ENCODE measurements at regions not wholly inside any gene's neighbourhood (a gene's known extent, or its start where the extent isn't known, plus 50 kb on each side); places are given as distances from the start of the nearest gene placed in this dataset.

DNA sequence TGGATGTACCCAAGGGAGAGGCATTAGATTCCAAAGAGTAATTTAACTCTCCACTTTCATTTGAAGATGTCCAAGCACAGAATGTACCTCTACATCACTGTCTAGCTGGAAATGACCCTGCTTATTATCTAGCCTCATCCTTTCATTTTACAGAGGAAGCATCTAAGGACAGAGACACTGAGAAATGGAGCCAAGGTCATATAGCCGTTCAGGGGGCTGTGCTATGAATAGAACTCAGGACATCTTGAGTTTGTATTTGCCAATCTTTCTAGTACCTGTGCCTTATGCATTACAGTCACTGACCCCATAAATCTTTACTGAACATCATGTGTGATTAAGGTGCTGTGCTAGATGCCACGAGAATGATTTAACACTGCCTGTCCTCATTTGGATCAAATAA is 138.2 kb upstream of the SPTLC3 start:
- no peak for DNase-seq

GRCh38 chr20:12874933-12875332 is 133.8 kb upstream of the SPTLC3 start:
- WGBS = 81% methylated on average over 4 of the region's 4 CpGs
- ATAC-seq (no peak), DNase-seq (no peak)
- intact Hi-C loops (cut with DNase I) = no loop called here
- Histone ChIP-seq H3K4me1 (ENCODE audit: control insufficient read depth, insufficient read depth, low read length) (peaks cover 2% of the 10 kb centered on the region), H3K27ac (ENCODE audit: low read length) (no peak overlapping the region), H3K4me3 (ENCODE audit: low read length) (no peak overlapping the region), H3K9me3 (ENCODE audit: control insufficient read depth, low read length) (no peaks in the 10 kb centered on the region), H3K27me3 (ENCODE audit: control insufficient read depth, insufficient read depth) (no peaks in the 10 kb centered on the region)

More for the DNA sequence above, 138.2 kb upstream of the SPTLC3 start:
- intact Hi-C loops (cut with DNase I) = no loop called here
- no peak overlapping the region for H3K4me3 ChIP-seq (ENCODE audit: low read length)
- H3K9me3 ChIP-seq (ENCODE audit: control insufficient read depth, low read length) = no peaks in the 10 kb centered on the region
- no peaks in the 10 kb centered on the region for H3K4me1 ChIP-seq (ENCODE audit: control insufficient read depth, insufficient read depth, low read length)
- 60% methylated on average over 2 of the region's 2 CpGs for WGBS
- H3K27ac ChIP-seq (ENCODE audit: low read length) = no peak overlapping the region
- no peaks in the 10 kb centered on the region for H3K27me3 ChIP-seq (ENCODE audit: control insufficient read depth, insufficient read depth)
- no peak for ATAC-seq

- Histone ChIP-seq H3K27ac (ENCODE audit: low read length) (no peak overlapping the region), H3K4me3 (ENCODE audit: low read length) (no peak overlapping the region), H3K27me3 (ENCODE audit: control insufficient read depth, insufficient read depth) (no peaks in the 10 kb centered on the region), H3K4me1 (ENCODE audit: control insufficient read depth, insufficient read depth, low read length) (peaks cover 2% of the 10 kb centered on the region), H3K9me3 (ENCODE audit: control insufficient read depth, low read length) (no peaks in the 10 kb centered on the region)
- 43% methylated on average over 6 of the region's 6 CpGs for WGBS
- DNase-seq (peak in 1 of 3 donors; percentile 38), ATAC-seq (peak; percentile 64 to 69)
- intact Hi-C loops (cut with DNase I) = no loop called here
Measured at GRCh38 chr20:12875510-12875909, 133.3 kb upstream of the SPTLC3 start.

- ATAC-seq (no peak), DNase-seq (no peak)
- no peaks in the 10 kb centered on the region for H3K9me3 ChIP-seq (ENCODE audit: control insufficient read depth, low read length)
- H3K27me3 ChIP-seq (ENCODE audit: control insufficient read depth, insufficient read depth) = no peaks in the 10 kb centered on the region
- H3K4me1 ChIP-seq (ENCODE audit: control insufficient read depth, insufficient read depth, low read length) = no peaks in the 10 kb centered on the region
- intact Hi-C loops (cut with DNase I) = no loop called here
- H3K4me3 ChIP-seq (ENCODE audit: low read length) = no peak overlapping the region
- H3K27ac ChIP-seq (ENCODE audit: low read length) = no peak overlapping the region
- WGBS = 80% methylated on average over 1 of the region's 1 CpG
Measured at GRCh38 chr20:12882832-12883506, 125.8 kb upstream of the SPTLC3 start.

DNA sequence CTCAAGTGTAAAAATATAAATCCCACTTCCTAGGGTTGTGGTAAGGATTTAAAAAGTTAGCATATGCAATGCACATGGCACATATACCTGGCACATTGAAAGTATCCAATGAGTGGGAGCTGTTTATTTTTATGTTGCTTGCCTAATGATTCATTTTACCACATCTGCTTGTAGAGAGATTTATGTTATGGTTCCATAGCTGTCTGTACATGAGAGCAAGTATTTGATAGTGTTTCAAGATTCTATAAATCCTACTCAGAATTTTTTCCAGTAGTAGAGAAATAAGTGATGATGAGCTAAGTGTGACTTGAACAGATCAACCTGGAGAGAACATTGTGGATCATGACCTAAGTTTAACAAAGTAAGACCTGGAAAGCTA is 125.3 kb upstream of the SPTLC3 start:
- intact Hi-C loops (cut with DNase I) = no loop called here
- Histone ChIP-seq H3K27ac (ENCODE audit: low read length) (no peak overlapping the region), H3K4me1 (ENCODE audit: control insufficient read depth, insufficient read depth, low read length) (no peaks in the 10 kb centered on the region), H3K4me3 (ENCODE audit: low read length) (no peak overlapping the region), H3K27me3 (ENCODE audit: control insufficient read depth, insufficient read depth) (no peaks in the 10 kb centered on the region), H3K9me3 (ENCODE audit: control insufficient read depth, low read length) (no peaks in the 10 kb centered on the region)
- no peak for ATAC-seq
- no peak for DNase-seq

GRCh38 chr20:12886618-12887363 is 122.0 kb upstream of the SPTLC3 start:
- intact Hi-C loops (cut with DNase I) = no loop called here
- H3K27ac ChIP-seq (ENCODE audit: low read length) = no peak overlapping the region
- ATAC-seq = peak; percentile 91
- H3K9me3 ChIP-seq (ENCODE audit: control insufficient read depth, low read length) = no peaks in the 10 kb centered on the region
- H3K27me3 ChIP-seq (ENCODE audit: control insufficient read depth, insufficient read depth) = no peaks in the 10 kb centered on the region
- no peaks in the 10 kb centered on the region for H3K4me1 ChIP-seq (ENCODE audit: control insufficient read depth, insufficient read depth, low read length)
- H3K4me3 ChIP-seq (ENCODE audit: low read length) = no peak overlapping the region
- 63% methylated on average over 5 of the region's 5 CpGs for WGBS
- DNase-seq = peak; percentile 15 to 46 (median 43)

DNA sequence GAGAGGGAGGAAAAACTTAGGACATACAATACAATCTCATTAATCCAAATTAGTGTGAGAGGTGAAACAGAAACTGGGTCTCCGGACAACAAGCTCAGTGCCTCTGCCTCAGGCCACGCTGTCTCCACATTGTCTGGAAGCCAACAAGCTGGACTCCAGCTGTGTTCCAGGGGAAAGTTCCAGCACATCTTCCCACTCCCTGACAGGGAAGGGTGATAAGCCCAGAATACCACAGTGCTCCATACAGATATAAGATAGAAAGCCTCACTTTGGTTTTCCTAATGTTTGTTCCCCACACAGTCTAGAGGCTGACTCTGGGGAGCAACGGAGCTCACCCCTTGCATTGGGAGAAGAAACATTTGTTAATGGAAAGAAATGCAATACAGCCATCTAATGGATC is 117.1 kb upstream of the SPTLC3 start:
- peak in 1 of 2 donors; percentile 15 for ATAC-seq
- no peak overlapping the region for H3K27ac ChIP-seq (ENCODE audit: low read length)
- DNase-seq = no peak
- no peaks in the 10 kb centered on the region for H3K9me3 ChIP-seq (ENCODE audit: control insufficient read depth, low read length)
- H3K4me1 ChIP-seq (ENCODE audit: control insufficient read depth, insufficient read depth, low read length) = no peaks in the 10 kb centered on the region
- intact Hi-C loops (cut with DNase I) = no loop called here
- WGBS = 49% methylated on average over 3 of the region's 3 CpGs
- no peak overlapping the region for H3K4me3 ChIP-seq (ENCODE audit: low read length)
- no peaks in the 10 kb centered on the region for H3K27me3 ChIP-seq (ENCODE audit: control insufficient read depth, insufficient read depth)

DNA sequence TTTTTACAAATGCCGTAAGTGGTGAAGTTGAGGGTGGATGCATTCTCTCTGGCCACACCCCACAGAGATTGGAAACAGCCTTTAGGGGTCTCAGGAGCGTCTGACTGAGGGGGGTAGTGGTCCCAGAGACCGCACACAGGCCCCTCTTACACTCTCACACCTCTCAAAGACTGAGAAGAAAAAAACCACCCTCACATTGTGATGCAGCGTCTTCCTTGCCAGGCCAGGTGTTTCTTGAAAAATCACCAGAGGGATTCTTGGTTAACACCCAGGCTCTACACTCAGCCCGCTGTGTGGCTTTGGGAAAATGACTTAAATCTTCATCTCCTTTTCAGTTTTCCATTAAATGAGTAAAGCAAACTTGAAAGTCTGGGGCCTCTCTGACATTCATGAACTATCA is 115.8 kb upstream of the SPTLC3 start:
- H3K27ac ChIP-seq (ENCODE audit: low read length) = no peak overlapping the region
- no peak overlapping the region for H3K4me3 ChIP-seq (ENCODE audit: low read length)
- no peaks in the 10 kb centered on the region for H3K27me3 ChIP-seq (ENCODE audit: control insufficient read depth, insufficient read depth)
- no peaks in the 10 kb centered on the region for H3K4me1 ChIP-seq (ENCODE audit: control insufficient read depth, insufficient read depth, low read length)
- H3K9me3 ChIP-seq (ENCODE audit: control insufficient read depth, low read length) = no peaks in the 10 kb centered on the region
- intact Hi-C loops (cut with DNase I) = no loop called here
- DNase-seq (no peak), ATAC-seq (no peak)
- WGBS = 72% methylated on average over 5 of the region's 5 CpGs

GRCh38 chr20:12893653-12894052 is 115.1 kb upstream of the SPTLC3 start:
- WGBS = 64% methylated on average over 6 of the region's 6 CpGs
- ATAC-seq (no peak), DNase-seq (no peak)
- no peaks in the 10 kb centered on the region for H3K9me3 ChIP-seq (ENCODE audit: control insufficient read depth, low read length)
- intact Hi-C loops (cut with DNase I) = no loop called here
- no peaks in the 10 kb centered on the region for H3K27me3 ChIP-seq (ENCODE audit: control insufficient read depth, insufficient read depth)
- H3K4me3 ChIP-seq (ENCODE audit: low read length) = no peak overlapping the region
- no peaks in the 10 kb centered on the region for H3K4me1 ChIP-seq (ENCODE audit: control insufficient read depth, insufficient read depth, low read length)
- no peak overlapping the region for H3K27ac ChIP-seq (ENCODE audit: low read length)

GRCh38 chr20:12894089-12894488 is 114.7 kb upstream of the SPTLC3 start:
- ATAC-seq (no peak), DNase-seq (no peak)
- intact Hi-C loops (cut with DNase I) = no loop called here
- 83% methylated on average over 7 of the region's 7 CpGs for WGBS
- Histone ChIP-seq H3K27me3 (ENCODE audit: control insufficient read depth, insufficient read depth) (no peaks in the 10 kb centered on the region), H3K4me1 (ENCODE audit: control insufficient read depth, insufficient read depth, low read length) (no peaks in the 10 kb centered on the region), H3K27ac (ENCODE audit: low read length) (no peak overlapping the region), H3K9me3 (ENCODE audit: control insufficient read depth, low read length) (no peaks in the 10 kb centered on the region), H3K4me3 (ENCODE audit: low read length) (no peak overlapping the region)

DNA sequence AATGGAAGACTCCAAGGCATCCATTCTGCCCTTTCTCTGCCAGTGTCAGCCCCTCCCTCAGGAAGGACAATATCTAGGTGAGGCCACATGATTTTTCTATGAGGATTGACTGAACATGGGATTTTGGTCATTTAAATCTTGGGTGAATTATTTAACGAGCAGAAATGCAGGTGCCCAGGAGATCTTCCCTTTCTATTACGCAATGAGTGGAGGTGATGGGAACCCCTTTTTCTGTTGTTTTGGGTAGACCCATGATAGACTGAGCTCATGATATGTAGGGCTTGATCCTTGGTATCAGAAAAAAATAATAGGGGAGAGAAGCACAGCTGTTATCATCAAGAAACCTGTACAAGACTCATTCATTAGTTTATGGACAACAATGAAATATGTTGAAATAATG is 112.6 kb upstream of the SPTLC3 start:
- intact Hi-C loops (cut with DNase I) = no loop called here
- WGBS = 95% methylated on average over 2 of the region's 2 CpGs
- no peak for ATAC-seq

More for the DNA sequence above, 112.6 kb upstream of the SPTLC3 start:
- DNase-seq = no peak
- H3K4me1 ChIP-seq (ENCODE audit: control insufficient read depth, insufficient read depth, low read length) = no peaks in the 10 kb centered on the region
- no peak overlapping the region for H3K4me3 ChIP-seq (ENCODE audit: low read length)
- no peaks in the 10 kb centered on the region for H3K27me3 ChIP-seq (ENCODE audit: control insufficient read depth, insufficient read depth)
- H3K27ac ChIP-seq (ENCODE audit: low read length) = no peak overlapping the region
- no peaks in the 10 kb centered on the region for H3K9me3 ChIP-seq (ENCODE audit: control insufficient read depth, low read length)

All from right cardiac atrium (tissue), 5 donors.